Osteoblast (primary cell): ENCODE measurements at regions not wholly inside any gene's neighbourhood (a gene's known extent, or its start where the extent isn't known, plus 50 kb on each side); places are given as distances from the start of the nearest gene placed in this dataset.

Experiments
- DNase-seq: peaks from one replicate; pipeline ENCODE4 v3.0.0; 2011; ENCODE audit warnings: low spot score, mixed read lengths; ENCODE audit not compliant: insufficient read length; ENCODE audit errors: missing footprints
- H2AFZ ChIP-seq: 2 replicates; pipeline ENCODE4 v1.6.0; 2011; ENCODE audit warnings: mild to moderate bottlenecking, low read length
- H3K27ac ChIP-seq: 2 replicates; pipeline ENCODE4 v1.5.1; 2011; ENCODE audit warnings: mild to moderate bottlenecking, low read depth, low read length, moderate library complexity
- H3K27me3 ChIP-seq: 2 replicates; pipeline ENCODE4 v1.6.0; 2012; ENCODE audit warnings: mild to moderate bottlenecking, control low read depth, inconsistent platforms, low read length, moderate library complexity; ENCODE audit not compliant: insufficient read depth
- H3K36me3 ChIP-seq: 2 replicates; pipeline ENCODE4 v1.5.1; 2011; ENCODE audit warnings: mild to moderate bottlenecking, low read length, control low read depth, moderate library complexity; ENCODE audit not compliant: insufficient read depth
- H3K4me1 ChIP-seq: 2 replicates; pipeline ENCODE4 v1.5.1; 2011; ENCODE audit warnings: mild to moderate bottlenecking, low read length, control low read depth, moderate library complexity; ENCODE audit not compliant: insufficient read depth
- H3K4me2 ChIP-seq: 2 replicates; pipeline ENCODE4 v1.6.0; 2011; ENCODE audit warnings: mild to moderate bottlenecking, low read length; ENCODE audit not compliant: insufficient read depth
- H3K4me3 ChIP-seq: fragments of 200-600 bp; sonication (generic); 3 replicates; pipeline ENCODE4 v1.5.1; 2012; ENCODE audit warnings: mild to moderate bottlenecking, low read length, inconsistent platforms; ENCODE audit not compliant: insufficient read depth
- H3K79me2 ChIP-seq: 2 replicates; pipeline ENCODE4 v1.6.0; 2012; ENCODE audit warnings: mild to moderate bottlenecking, low read length, control low read depth, inconsistent platforms; ENCODE audit not compliant: insufficient read depth
- H3K9me3 ChIP-seq: 2 replicates; pipeline ENCODE4 v1.5.1; 2011; ENCODE audit warnings: low read depth, low read length, control low read depth
- H4K20me1 ChIP-seq: 2 replicates; pipeline ENCODE4 v1.6.0; 2012; ENCODE audit warnings: mild to moderate bottlenecking, low read length, control low read depth; ENCODE audit not compliant: insufficient read depth
- CTCF ChIP-seq: IDR thresholded peaks from 2 replicates; pipeline ENCODE4 v1.5.1; 2011; ENCODE audit warnings: mild to moderate bottlenecking, low read depth, low read length, moderate library complexity; ENCODE audit errors: extremely low read depth

GRCh38 chr1:38716229-38716628, 143.3 kb downstream of the RRAGC start:
- H3K4me2 ChIP-seq: no peak overlapping the region
- no peak for TF ChIP-seq CTCF
- no peaks in the 10 kb centered on the region for H3K4me1 ChIP-seq
- no peaks in the 10 kb centered on the region for H3K79me2 ChIP-seq
- H3K9me3 ChIP-seq: no peaks in the 10 kb centered on the region
- H3K27me3 ChIP-seq: peaks cover 3% of the 10 kb centered on the region
- no peak overlapping the region for H3K27ac ChIP-seq
- no peak overlapping the region for H3K4me3 ChIP-seq
- H2AFZ ChIP-seq: no peak overlapping the region
- H4K20me1 ChIP-seq: no peaks in the 10 kb centered on the region
- no peaks in the 10 kb centered on the region for H3K36me3 ChIP-seq
- DNase-seq: no peak

- Histone ChIP-seq H3K27me3 (peaks cover 3% of the 10 kb centered on the region), H3K9me3 (no peaks in the 10 kb centered on the region), H3K27ac (no peak overlapping the region), H3K4me1 (no peaks in the 10 kb centered on the region), H4K20me1 (no peaks in the 10 kb centered on the region), H3K4me3 (no peak overlapping the region), H3K79me2 (no peaks in the 10 kb centered on the region), H2AFZ (no peak overlapping the region), H3K36me3 (no peaks in the 10 kb centered on the region), H3K4me2 (no peak overlapping the region)
- TF ChIP-seq CTCF: no peak
- DNase-seq: no peak
Measured at GRCh38 chr1:38715415-38715814, 144.2 kb downstream of the RRAGC start.

- Histone ChIP-seq H3K4me3 (no peak overlapping the region), H4K20me1 (no peaks in the 10 kb centered on the region), H3K79me2 (no peaks in the 10 kb centered on the region), H3K4me1 (no peaks in the 10 kb centered on the region), H2AFZ (no peak overlapping the region), H3K27me3 (peaks cover 3% of the 10 kb centered on the region), H3K27ac (no peak overlapping the region), H3K4me2 (no peak overlapping the region), H3K9me3 (no peaks in the 10 kb centered on the region), H3K36me3 (no peaks in the 10 kb centered on the region)
- TF ChIP-seq CTCF: no peak
- no peak for DNase-seq
Measured at GRCh38 chr1:38712046-38712445, 147.5 kb downstream of the RRAGC start.

- no peak for TF ChIP-seq CTCF
- H3K4me1 ChIP-seq: no peaks in the 10 kb centered on the region
- DNase-seq: no peak
- no peak overlapping the region for H3K4me2 ChIP-seq
- no peak overlapping the region for H3K27ac ChIP-seq
- H3K9me3 ChIP-seq: no peaks in the 10 kb centered on the region
- no peaks in the 10 kb centered on the region for H3K79me2 ChIP-seq
- H4K20me1 ChIP-seq: no peaks in the 10 kb centered on the region
- H2AFZ ChIP-seq: no peak overlapping the region
- H3K36me3 ChIP-seq: no peaks in the 10 kb centered on the region
- no peaks in the 10 kb centered on the region for H3K27me3 ChIP-seq
- H3K4me3 ChIP-seq: no peak overlapping the region
Measured at GRCh38 chr1:38708701-38709258, 150.8 kb downstream of the RRAGC start.
